ENCODE measurements at regions not wholly inside any gene's neighbourhood (a gene's known extent, or its start where the extent isn't known, plus 50 kb on each side); places are given as distances from the start of the nearest gene placed in this dataset.

- no peak for TF ChIP-seq EZH2 (IDR thresholded peaks at IDR 0.05; ENCODE audit: low read length)
- no peak for TF ChIP-seq CTCF (optimal IDR thresholded peaks at IDR 0.05 in 1 of 3, IDR thresholded peaks at IDR 0.05 in 1 of 3, conservative IDR thresholded peaks at IDR 0.05 in 1 of 3; ENCODE audit: extremely low read depth in 1 of 3, insufficient read depth in 2 of 3, low read length in 3 of 3)
These were observed 318.2 kb upstream of the PSMD7 start for GRCh38 chr16:73978407-73978784.

Measured in keratinocyte (primary cell).